NCI-H748 treated with DMSO at 0.1 percent for 48 hours (cell line): ENCODE measurements at regions not wholly inside any gene's neighbourhood (a gene's known extent, or its start where the extent isn't known, plus 50 kb on each side); places are given as distances from the start of the nearest gene placed in this dataset.
"Not testable (repeated sequence)": the region's sequence is repeated elsewhere in the genome, so short reads cannot be mapped to it uniquely, and the experiment has no call there.

Experiments used
- DNase-seq: peaks from one replicate; lab custom pipeline; 2025; lab: John Stamatoyannopoulos, UW

DNA sequence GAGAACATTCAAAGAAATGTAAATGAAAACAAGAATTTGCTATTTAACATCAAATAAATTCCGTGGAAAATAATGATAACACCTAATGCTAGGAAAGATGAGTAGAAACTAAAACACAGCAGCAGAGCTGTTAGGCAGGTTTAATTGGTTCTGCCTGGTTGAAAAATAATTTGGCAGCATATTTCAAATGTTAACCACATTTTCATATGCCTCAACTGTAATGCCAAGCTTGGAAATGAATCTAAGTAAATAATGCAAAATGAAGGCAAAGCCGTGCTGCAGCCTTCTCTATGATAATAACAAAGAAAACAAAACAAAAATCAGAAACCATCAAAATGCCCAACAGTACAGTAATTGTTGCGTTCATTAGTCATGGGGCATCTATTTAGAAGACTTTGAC, 79.9 kb upstream of the MSX2 start:
- no peak for DNase-seq

DNA sequence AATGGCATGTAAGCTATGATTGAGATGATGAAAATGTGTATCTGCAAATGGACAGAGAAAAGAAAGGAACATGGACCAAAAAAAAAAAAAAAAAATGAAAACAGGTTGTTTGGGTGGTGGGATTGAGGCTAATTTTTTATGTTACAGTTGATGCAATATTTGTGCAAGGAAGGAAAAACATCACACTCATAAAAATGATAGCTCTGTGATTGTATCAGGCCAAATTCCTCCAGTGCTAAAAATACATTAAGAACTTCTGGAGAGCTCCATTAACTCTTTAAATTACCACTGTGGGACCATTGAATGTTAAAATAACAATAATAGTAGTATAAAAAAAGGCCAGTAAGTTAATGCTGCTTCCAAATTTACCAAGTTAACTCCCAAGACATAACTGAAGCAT, 79.5 kb upstream of the MSX2 start:
- no peak for DNase-seq

DNA sequence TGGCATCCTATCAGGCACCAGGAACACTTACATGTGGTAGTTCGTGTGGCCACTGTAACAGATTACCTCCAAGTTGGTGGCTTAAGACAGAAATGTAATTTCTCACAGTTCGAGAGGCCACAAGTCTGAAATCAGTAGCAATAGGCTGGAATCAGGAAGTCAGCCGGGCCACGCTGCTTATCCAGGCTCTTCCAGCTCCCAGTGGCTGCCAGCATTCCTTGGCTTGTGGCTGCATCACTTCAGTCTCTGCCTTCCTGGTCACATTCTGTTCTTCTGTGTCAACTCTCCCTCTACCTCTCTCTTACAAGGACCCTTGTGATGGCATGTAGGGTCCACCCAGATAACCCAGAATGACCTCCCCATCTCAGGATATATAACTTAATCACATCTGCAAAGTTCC, 78.7 kb upstream of the MSX2 start:
- no peak for DNase-seq

DNA sequence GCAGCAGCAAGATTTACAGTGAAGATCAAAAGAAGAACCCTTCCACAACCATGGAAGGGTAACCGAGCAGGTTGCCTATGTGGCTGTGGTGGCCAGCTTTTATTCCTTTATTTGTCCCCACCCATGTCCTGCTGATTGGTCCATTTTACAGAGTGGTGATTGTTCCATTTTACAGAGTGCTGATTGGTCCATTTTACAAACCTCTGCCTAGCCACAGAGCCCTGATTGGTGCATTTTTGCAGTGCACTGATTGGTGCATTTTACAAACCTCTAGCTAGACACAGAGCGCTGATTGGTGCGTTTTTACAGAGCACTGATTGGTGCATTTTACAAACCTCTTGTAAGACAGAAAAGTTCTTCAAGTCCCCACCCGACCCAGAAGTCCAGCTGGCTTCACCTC, 75.8 kb upstream of the MSX2 start:
- not testable (repeated sequence) for DNase-seq

DNA sequence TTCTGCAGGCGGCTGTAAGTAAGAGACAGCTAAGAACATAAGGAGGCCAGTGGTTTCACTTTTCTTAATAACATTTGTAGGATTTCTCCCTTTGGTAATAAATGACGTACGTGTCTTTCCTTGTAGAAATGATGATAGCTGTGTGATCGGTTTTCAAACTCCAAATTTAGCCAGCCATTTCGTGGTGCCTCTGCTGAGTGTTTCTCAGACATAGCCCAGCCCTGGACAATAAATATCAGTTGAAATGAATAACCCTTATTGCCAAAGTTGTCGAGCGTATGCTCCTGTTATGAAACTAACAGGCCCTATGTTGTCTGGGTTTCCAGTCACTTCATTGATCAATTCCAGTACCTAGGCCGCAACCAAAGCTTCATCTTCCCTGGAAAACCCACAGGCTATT, 75.0 kb upstream of the MSX2 start:
- DNase-seq, result no peak

DNA sequence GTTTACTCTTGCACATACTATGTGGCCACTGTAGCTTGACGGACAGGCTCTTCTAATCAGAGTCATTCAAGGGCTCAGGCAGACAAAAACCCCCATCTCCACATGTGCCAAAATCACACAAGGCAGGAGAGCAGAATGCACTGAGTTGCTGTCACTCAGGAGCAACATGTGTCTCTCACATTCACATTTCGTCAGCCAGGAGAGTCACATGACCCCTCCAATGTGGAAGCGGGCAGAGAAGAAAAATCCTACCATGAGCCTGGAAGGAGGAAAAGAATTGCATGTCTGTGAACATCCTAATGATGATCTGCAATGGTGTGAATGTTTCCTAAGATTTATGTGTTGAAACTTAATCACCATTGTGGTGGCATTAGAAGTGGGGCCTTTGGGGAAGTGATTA, 69.9 kb upstream of the MSX2 start:
- no peak for DNase-seq

DNA sequence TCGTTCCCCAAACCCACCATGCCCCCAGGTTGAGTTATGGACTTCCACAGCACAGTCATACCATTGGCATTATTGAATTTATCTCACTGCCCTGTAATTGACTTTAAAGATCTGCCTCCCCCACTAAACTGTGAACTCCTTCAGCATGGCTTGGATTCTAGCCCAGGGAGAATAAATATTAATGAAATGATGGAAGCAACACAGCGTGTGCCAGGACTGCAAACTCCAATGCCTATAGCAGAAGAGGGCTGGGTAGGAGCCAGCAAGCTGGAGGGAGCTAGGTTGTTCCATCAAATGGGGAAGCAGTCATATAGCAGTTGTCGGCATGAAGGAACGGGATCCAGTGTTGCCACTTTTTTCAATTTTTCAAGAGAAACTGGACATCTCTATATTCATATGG, 69.0 kb upstream of the MSX2 start:
- no peak for DNase-seq

DNA sequence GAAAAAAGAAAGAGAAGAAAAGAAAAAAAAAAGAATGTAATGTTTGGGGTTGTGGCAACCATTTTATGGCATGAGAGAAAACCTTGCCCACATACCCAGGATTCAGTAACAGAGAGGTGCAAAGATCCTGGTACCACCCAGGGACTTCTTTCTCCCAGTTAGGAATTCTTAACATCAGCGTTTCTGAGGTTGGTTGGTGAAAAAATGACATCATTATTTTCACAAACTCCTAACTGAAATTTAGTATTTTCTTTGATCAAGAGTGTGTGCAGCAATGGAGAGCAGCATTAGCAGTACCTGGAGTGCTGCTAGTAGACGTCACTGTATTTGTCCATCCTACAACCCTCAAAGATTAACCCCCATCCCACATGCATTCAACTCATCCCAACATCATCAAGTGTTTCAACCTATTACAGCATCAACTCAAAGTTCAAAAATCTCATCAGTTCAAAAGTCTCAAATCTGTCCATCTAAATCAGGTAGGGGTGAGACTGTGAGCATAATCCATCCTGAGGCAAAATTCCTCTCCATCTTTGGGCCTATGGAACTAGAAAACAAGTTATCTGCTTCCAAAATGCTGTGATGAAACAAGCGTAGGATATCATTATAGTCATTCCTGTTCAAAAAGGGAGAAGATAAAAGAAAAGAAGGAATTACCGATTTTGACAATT, 60.1 kb upstream of the MSX2 start:
- DNase-seq, result no peak

DNA sequence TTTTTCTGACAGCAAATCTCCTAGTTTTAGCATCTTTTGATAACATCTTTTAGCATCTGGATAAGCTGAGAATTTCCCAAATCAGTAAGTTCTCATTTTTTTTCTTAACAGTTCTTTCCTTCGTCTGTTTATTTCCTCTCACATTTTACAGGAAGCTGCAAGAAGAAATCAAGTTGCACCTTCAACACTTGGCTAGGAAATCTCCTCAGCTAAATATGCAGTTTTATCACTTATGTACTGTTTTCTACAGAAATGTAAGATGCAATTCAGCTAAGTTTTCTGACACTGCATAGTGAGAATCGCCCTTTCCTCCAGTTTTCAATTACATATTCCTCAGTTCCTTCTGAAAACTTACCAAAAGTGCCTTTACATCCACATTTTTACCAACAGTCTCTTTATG, 59.0 kb upstream of the MSX2 start:
- no peak for DNase-seq

DNA sequence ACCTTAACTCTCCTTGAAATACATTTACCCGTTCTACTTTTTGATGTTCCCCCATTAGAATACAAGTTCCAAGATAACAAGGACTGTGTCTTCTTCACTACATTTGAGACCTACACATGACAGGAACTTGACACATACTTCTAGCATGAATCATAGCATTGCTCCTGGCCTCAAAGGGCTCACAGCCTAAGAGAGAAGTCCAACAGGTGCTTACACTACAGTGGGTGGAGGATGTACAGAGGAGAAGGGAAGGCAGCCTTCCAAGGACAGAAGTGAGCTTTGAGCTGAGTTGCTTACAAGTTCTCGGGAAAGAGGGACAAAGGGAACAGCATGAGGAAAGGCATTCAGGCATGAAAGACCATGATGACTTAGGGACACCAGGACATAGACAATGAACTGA, 56.9 kb upstream of the MSX2 start:
- DNase-seq, result no peak

DNA sequence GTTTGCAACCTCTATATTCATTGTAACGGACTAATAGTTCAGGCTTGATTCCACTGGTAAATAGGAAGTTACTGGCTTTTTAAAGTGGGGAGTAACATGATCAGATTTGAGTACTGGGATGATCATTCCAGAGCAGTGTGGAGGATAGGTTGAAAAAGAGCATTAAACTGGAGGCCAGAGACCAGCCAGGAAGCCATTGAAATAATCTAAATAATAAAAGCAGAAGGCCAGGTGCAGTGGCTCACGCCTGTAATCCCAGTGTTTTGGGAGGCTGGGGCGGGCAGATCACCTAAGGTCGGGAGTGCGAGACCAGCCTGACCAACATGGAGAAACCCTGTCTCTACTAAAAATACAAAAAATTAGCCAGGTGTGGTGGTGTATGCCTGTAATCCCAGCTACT, 56.0 kb upstream of the MSX2 start:
- DNase-seq, result no peak
